ENCODE measurements at regions not wholly inside any gene's neighbourhood (a gene's known extent, or its start where the extent isn't known, plus 50 kb on each side); places are given as distances from the start of the nearest gene placed in this dataset.

DNA sequence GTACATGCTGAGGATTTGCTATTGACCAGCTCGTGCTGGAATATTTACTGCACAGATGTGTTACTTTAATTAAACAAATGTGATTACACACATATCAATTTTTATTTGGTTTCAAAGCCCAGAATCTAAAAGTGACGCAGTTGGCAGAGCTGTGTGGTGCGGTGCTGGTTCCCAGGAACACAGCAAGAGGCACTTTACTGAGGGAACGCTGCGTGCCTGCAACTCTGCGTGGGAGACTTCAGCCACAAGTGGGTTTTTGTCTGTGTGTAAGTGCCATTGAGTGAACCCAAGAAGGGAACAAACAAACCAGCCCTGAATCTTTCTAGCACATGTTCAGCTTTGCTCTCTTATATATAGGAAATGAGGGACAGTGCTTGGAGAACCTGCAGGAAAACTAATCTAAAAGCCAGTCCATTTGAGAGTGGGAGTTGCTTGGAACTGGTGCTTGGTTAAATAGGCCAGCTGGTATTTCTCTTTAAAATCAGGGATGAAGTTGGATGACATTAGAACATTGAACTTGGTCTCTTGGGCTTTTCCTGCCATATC lies 196.6 kb upstream of the CELF4 start:
- Histone ChIP-seq H3K9me3 (ENCODE audit: low read length) (no peaks in the 10 kb centered on the region), H4K20me1 (ENCODE audit: insufficient read depth, low read length) (no peaks in the 10 kb centered on the region), H3K4me1 (ENCODE audit: insufficient read depth, low read length, severe bottlenecking) (no peaks in the 10 kb centered on the region), H3K4me3 (ENCODE audit: low read depth, low read length, poor library complexity, severe bottlenecking) (no peak overlapping the region), H2AFZ (ENCODE audit: low read length) (no peak overlapping the region), H3K4me2 (ENCODE audit: low read length) (no peak overlapping the region), H3K27ac (ENCODE audit: low read depth, low read length, poor library complexity, severe bottlenecking) (no peak overlapping the region), H3K9ac (ENCODE audit: low read length) (no peak overlapping the region), H3K9me2 (ENCODE audit: low read depth, low read length) (no peaks in the 10 kb centered on the region), H3K27me3 (ENCODE audit: insufficient read depth, low read length) (no peaks in the 10 kb centered on the region), H3K36me3 (ENCODE audit: insufficient read depth, low read length) (no peaks in the 10 kb centered on the region), H3K79me2 (ENCODE audit: insufficient read depth, low read length) (no peaks in the 10 kb centered on the region), H3F3A (ENCODE audit: insufficient read depth, low read length) (no peaks in the 10 kb centered on the region)
- TF ChIP-seq, protein P1, sequence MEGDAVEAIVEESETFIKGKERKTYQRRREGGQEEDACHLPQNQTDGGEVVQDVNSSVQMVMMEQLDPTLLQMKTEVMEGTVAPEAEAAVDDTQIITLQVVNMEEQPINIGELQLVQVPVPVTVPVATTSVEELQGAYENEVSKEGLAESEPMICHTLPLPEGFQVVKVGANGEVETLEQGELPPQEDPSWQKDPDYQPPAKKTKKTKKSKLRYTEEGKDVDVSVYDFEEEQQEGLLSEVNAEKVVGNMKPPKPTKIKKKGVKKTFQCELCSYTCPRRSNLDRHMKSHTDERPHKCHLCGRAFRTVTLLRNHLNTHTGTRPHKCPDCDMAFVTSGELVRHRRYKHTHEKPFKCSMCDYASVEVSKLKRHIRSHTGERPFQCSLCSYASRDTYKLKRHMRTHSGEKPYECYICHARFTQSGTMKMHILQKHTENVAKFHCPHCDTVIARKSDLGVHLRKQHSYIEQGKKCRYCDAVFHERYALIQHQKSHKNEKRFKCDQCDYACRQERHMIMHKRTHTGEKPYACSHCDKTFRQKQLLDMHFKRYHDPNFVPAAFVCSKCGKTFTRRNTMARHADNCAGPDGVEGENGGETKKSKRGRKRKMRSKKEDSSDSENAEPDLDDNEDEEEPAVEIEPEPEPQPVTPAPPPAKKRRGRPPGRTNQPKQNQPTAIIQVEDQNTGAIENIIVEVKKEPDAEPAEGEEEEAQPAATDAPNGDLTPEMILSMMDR (IDR thresholded peaks at IDR 0.05; ENCODE audit: low read length): no peak
- no peak for TF ChIP-seq EZH2 (IDR thresholded peaks at IDR 0.05; ENCODE audit: borderline replicate concordance, low read length)

DNA sequence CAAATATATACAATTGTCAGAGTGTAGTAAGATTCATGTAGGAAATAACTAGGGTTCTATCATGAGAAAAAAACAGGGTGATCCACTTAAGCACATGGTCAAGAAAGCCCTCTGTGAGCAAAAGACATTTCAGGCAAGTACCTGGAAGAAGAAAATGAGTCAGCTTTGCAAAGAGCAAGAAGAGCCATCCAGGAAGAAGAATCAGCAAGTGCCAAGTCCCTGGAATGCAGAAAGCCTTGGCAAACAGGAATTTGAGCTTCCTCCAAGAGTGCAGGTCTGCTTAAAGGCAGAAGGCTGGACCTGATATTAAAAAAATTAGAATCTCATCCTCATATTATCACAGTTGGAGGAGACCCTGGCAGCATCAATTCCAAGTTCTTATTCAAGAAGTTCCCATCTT lies 188.5 kb upstream of the CELF4 start:
- Histone ChIP-seq H3K27me3 (ENCODE audit: insufficient read depth, low read length) (no peaks in the 10 kb centered on the region), H3K9me3 (ENCODE audit: low read length) (no peaks in the 10 kb centered on the region), H3F3A (ENCODE audit: insufficient read depth, low read length) (no peaks in the 10 kb centered on the region), H3K4me2 (ENCODE audit: low read length) (no peak overlapping the region), H3K79me2 (ENCODE audit: insufficient read depth, low read length) (no peaks in the 10 kb centered on the region), H3K9ac (ENCODE audit: low read length) (no peak overlapping the region), H3K4me3 (ENCODE audit: low read depth, low read length, poor library complexity, severe bottlenecking) (no peak overlapping the region), H3K4me1 (ENCODE audit: insufficient read depth, low read length, severe bottlenecking) (no peaks in the 10 kb centered on the region), H3K9me2 (ENCODE audit: low read depth, low read length) (no peaks in the 10 kb centered on the region), H2AFZ (ENCODE audit: low read length) (no peak overlapping the region), H3K36me3 (ENCODE audit: insufficient read depth, low read length) (no peaks in the 10 kb centered on the region), H3K27ac (ENCODE audit: low read depth, low read length, poor library complexity, severe bottlenecking) (no peak overlapping the region), H4K20me1 (ENCODE audit: insufficient read depth, low read length) (no peaks in the 10 kb centered on the region)
- no peak for TF ChIP-seq EZH2 (IDR thresholded peaks at IDR 0.05; ENCODE audit: borderline replicate concordance, low read length)
- TF ChIP-seq, protein P1 (IDR thresholded peaks at IDR 0.05; ENCODE audit: low read length): no peak

DNA sequence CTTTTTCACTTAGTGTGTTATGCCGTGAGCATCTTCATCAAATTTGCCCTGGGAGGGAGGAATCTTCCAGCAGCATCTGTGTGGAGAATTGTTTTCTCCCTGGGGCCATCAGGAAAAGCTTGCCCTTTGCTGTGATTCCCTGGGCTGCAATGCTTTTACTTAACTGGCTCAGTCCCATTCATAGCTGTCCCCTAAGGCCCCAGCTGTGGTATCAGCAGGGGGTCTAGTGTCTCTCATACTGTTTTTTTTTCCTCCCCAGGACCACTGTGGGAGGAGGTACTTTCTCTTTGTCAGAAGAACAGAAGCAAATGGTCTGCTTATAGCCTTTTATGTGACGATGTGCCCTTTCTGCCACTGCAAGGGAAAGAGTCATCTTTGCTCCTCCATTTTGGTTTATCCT lies 176.8 kb upstream of the CELF4 start:
- no peaks in the 10 kb centered on the region for H3K9me3 ChIP-seq (ENCODE audit: low read length)
- no peak overlapping the region for H3K9ac ChIP-seq (ENCODE audit: low read length)

More for the DNA sequence above, 176.8 kb upstream of the CELF4 start:
- Histone ChIP-seq H3K36me3 (ENCODE audit: insufficient read depth, low read length) (no peaks in the 10 kb centered on the region), H3F3A (ENCODE audit: insufficient read depth, low read length) (no peaks in the 10 kb centered on the region), H4K20me1 (ENCODE audit: insufficient read depth, low read length) (no peaks in the 10 kb centered on the region), H3K4me3 (ENCODE audit: low read depth, low read length, poor library complexity, severe bottlenecking) (no peak overlapping the region), H3K9me2 (ENCODE audit: low read depth, low read length) (no peaks in the 10 kb centered on the region), H3K79me2 (ENCODE audit: insufficient read depth, low read length) (no peaks in the 10 kb centered on the region), H3K27me3 (ENCODE audit: insufficient read depth, low read length) (no peaks in the 10 kb centered on the region), H3K27ac (ENCODE audit: low read depth, low read length, poor library complexity, severe bottlenecking) (no peak overlapping the region), H2AFZ (ENCODE audit: low read length) (no peak overlapping the region), H3K4me1 (ENCODE audit: insufficient read depth, low read length, severe bottlenecking) (no peaks in the 10 kb centered on the region), H3K4me2 (ENCODE audit: low read length) (no peak overlapping the region)
- TF ChIP-seq EZH2 (IDR thresholded peaks at IDR 0.05; ENCODE audit: borderline replicate concordance, low read length): no peak
- TF ChIP-seq, protein P1 (IDR thresholded peaks at IDR 0.05; ENCODE audit: low read length): no peak
